A673 (cell line): ENCODE measurements at regions not wholly inside any gene's neighbourhood (a gene's known extent, or its start where the extent isn't known, plus 50 kb on each side); places are given as distances from the start of the nearest gene placed in this dataset.

Experiments used
- EZH2 ChIP-seq: fragments of 200-600 bp; sonication (generic); IDR thresholded peaks from 2 replicates; pipeline ENCODE4 v1.6.1; 2017; ENCODE audit warnings: borderline replicate concordance, low read depth, mild to moderate bottlenecking, mixed read lengths, antibody characterized with exemption, low read length; ENCODE audit not compliant: poor library complexity, severe bottlenecking
- TF ChIP-seq, protein P1 (sequence below): fragments of 300-800, 200-600 bp; sonication (generic); conservative IDR thresholded peaks from 2 replicates; pipeline ENCODE4 v1.5.1; 2017; ENCODE audit warnings: low read depth, mild to moderate bottlenecking, antibody characterized with exemption, low read length, moderate library complexity, mixed read lengths

- TF ChIP-seq, protein P1, sequence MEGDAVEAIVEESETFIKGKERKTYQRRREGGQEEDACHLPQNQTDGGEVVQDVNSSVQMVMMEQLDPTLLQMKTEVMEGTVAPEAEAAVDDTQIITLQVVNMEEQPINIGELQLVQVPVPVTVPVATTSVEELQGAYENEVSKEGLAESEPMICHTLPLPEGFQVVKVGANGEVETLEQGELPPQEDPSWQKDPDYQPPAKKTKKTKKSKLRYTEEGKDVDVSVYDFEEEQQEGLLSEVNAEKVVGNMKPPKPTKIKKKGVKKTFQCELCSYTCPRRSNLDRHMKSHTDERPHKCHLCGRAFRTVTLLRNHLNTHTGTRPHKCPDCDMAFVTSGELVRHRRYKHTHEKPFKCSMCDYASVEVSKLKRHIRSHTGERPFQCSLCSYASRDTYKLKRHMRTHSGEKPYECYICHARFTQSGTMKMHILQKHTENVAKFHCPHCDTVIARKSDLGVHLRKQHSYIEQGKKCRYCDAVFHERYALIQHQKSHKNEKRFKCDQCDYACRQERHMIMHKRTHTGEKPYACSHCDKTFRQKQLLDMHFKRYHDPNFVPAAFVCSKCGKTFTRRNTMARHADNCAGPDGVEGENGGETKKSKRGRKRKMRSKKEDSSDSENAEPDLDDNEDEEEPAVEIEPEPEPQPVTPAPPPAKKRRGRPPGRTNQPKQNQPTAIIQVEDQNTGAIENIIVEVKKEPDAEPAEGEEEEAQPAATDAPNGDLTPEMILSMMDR = no peak
- no peak for TF ChIP-seq EZH2
Observed at GRCh38 chr15:98358971-98359370, 289.4 kb upstream of the IGF1R start.
